HG03175 (cell line): ENCODE measurements at regions not wholly inside any gene's neighbourhood (a gene's known extent, or its start where the extent isn't known, plus 50 kb on each side); places are given as distances from the start of the nearest gene placed in this dataset.
"Not testable (repeated sequence)": the region's sequence is repeated elsewhere in the genome, so short reads cannot be mapped to it uniquely, and the experiment has no call there.

ENCODE experiments used
- ATAC-seq: cut with Tn5 transposase; IDR thresholded peaks from one replicate; pipeline ENCODE4 v1.9.1; 2021; ENCODE audit warnings: mild to moderate bottlenecking, moderate library complexity; ENCODE audit not compliant: unreplicated experiment

DNA sequence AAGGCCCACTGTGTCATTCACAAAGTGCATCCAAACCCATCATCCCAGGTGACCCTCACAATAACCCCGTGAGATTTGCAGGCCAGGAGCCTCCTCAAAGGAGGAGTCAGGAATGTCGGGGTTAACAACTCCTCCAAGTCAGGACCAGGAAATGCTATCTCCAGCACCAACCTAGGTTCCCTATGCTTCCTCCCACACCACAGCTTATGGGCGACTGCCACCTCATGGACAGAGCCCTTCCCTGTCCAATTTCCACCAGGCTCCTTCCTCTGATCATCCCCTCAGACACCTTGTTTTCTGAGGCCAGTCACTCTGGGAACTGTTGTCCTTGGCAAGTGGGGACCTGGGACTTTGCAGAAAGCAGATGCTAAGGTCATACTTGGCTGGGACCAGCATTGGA, 77.8 kb downstream of the LIMS3 start:
- not testable (repeated sequence) for ATAC-seq

DNA sequence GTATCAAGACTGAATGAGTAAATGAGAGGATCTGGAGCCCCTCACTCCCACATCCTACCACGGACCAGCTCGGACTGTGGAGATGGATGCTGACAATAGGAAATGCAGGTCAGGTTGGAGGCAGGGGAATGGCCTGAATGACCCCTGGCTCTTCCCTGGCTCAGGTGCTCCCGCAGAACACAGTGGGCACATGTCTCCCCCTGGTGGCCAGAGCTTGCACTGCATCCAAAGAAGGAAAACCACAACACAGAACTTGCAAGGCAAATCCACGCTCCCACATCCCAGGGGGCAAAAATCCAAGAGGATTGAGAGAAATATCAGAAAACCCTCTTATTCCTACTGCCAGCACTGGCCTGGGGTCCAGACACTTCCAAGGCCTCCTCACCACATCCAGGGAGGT, 82.3 kb downstream of the LIMS3 start:
- ATAC-seq = not testable (repeated sequence)

DNA sequence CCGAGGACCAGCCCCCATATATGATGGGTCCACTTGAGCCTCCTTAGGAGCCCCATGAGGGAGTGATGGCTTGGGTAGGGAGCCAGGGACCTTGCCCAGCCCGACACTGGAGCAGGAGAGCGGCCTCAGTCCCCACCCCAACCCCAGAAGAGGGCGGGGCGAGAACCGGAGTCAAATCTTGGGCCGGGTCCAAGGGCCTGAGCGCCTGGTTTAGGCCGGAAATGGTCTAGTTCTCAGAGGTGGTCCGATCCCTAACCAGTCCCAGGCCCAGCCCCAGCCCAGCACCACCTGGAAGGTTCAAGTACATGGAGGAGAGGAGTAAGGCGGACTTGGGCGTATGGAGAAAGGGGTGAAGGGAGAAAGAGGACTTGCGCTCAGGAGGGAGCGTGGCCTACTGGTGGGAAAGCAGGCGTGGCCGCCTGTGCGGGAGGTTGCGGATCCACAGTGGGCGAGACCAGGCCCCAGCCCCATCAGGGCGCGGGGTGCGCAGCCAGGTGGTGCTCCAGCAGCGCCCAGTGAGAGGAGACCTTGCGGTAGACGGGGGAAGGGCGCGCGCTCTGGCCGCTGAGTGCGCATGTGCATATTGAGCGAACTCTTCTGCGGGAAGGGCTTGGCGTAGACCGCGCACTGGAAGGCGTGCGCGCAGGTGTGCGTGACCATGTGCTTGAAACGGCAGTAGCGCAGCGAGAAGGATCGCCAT, 88.1 kb downstream of the LIMS3 start:
- ATAC-seq = not testable (repeated sequence)

- ATAC-seq = not testable (repeated sequence)
Measured at GRCh38 chr2:109987089-109987420, 88.6 kb downstream of the LIMS3 start.

DNA sequence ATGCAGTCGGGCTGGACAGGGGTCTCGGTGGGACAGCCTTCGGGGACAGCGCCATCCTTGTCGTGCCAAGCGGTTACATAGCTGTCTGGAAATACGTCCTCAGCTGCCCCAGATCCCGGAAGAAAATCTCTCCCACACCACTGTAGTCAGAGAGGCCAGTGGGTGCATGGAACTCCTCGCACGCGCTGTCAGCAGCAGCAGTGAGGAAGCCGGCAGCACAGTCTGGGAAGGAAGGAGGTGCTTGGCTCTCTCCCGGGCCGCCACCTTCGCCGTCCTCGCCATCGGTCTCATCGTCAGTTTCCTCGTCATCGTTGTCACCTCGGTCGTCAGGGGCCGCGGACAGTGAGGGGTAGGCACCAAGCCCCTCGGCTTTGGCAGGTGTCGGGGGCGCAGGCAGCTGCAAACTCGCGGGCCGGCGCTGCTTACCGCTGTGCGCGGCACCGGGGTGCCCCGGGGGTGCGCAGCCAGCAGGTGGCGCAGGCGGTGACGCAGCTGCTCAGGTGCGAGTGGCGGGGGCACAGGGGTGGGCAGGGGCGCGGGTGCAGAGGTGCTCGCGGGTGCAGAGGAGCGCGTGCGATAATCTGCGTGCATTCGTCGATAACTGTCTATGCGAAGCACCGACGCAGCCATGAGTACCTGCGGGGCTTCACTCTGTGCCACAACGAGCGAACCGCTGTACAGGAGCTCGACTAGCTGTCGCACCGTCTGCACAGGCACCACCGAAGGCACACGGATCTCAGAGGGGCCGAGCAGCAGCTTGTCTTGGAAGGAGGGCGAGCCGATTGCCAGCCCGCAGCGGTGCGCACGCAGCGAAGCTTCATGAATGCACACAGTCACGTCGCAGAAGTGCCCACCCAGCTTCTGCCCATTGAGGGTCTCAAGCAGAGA, 89.2 kb downstream of the LIMS3 start:
- ATAC-seq = peak; percentile 68

DNA sequence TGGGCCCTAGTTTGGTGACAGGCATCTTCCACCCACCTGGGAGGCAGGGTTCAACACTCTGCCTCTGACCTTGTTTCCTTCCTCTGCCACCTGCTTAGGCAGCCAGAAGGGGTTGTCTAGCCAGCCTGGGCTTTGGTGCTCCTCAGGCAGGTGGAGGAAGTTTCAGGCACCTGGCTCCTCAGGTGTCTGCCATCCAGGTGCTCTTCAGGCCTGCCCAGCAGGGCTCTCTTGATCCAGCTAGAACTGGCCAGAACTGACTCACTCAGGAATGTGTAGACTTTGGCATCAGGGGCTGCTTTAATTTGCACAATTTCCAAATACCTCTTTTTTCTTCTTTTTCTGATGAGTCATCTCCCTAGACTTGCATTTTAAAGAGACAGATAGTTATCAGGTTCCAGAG, 100.9 kb downstream of the LIMS3 start:
- not testable (repeated sequence) for ATAC-seq

GRCh38 chr2:110002502-110002901, 104.0 kb downstream of the LIMS3 start:
- not testable (repeated sequence) for ATAC-seq

DNA sequence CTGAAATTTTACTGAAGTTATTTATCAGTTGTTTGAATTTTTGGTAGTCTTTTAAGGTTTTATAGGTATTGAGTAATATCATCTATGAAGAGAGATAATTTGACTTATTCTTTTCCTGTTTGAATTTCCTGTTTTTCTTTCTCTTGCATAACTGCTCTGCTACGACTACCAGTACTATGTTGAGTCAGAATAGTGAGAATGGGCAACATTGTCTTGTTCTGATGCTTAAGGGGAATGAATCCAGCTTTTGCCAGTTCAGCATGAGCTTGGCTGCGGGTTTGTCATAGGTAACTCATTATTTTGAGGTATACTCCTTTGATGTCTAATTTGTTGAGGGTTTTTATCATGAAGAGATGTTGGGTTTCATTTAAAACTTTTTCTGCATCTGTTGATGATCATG, 102.2 kb downstream of the MALL start:
- ATAC-seq = not testable (repeated sequence)

- ATAC-seq = not testable (repeated sequence)
Measured at GRCh38 chr2:110016381-110017092, 99.1 kb downstream of the MALL start.

DNA sequence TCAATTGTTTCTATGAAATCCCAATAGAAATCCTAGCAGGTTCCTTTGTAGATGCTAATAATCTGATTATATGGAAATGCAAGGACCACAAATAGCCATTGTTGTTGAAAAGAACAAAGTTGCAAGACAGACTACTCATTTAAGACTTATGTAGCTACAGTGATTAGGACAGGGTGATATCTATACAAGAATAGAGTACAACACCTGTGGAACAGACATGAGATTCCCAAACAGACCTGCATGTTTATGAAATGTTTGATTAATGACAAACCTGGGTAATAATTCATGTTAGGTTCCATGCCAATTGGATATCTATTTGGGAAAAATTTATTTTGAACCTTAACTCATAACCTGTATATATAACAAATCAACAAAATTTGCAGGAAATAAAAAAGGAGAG, 95.4 kb downstream of the MALL start:
- not testable (repeated sequence) for ATAC-seq

DNA sequence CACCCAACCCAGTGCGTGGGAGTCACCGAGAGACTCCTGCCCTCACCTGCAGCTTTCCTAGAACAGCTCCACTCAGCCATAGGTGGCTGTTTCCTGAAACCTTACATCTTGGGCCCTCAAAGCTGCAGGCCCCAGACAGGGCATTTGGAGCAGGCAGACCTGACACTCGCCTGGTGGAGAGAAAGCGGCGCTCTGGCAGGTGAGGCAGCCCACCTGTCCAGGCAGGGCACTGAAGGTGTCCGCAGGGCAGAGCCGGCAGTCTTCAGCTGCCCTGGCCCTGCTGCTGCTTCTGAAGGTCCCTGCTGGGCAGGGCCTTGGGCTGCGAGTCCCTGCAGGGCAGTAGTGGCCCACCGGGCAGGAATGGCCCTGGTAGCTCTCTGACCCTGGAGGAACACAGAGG, 93.3 kb downstream of the MALL start:
- not testable (repeated sequence) for ATAC-seq

- ATAC-seq = not testable (repeated sequence)
Measured at GRCh38 chr2:110026126-110026785, 89.4 kb downstream of the MALL start.

GRCh38 chr2:110028411-110028810, 87.2 kb downstream of the MALL start:
- not testable (repeated sequence) for ATAC-seq

GRCh38 chr2:110030894-110031293, 84.7 kb downstream of the MALL start:
- not testable (repeated sequence) for ATAC-seq

DNA sequence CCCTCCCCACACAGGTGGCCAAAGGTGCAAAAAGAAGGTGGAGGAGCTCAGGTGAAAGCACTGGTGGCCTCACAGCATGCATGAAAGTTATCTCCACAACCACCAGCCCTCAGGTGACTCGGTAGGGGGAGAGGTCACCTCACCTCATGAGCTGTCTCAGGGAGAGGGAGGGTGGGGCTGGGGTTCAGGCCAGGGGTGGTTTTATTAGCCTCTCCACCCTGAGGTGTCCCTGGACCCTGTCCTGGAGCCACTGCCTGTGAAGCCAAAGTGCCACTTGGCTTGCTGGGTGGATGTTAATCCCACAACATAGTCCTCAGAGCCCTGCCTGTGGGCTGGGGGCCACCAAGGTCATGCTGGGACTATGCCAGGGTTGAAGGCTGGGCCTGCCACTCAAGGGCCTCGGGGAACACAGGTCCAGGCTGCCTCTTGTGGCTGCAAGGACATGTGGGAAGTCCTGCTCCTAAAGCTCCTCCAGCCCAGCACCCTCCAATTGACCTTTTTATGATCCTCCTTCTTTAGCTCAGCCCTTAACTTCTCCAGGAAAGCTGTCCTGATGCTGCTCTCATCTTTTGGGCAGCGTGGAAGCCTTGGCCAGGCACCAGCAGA, 83.8 kb downstream of the MALL start:
- not testable (repeated sequence) for ATAC-seq
